ENCODE measurements at regions not wholly inside any gene's neighbourhood (a gene's known extent, or its start where the extent isn't known, plus 50 kb on each side); places are given as distances from the start of the nearest gene placed in this dataset.

DNA sequence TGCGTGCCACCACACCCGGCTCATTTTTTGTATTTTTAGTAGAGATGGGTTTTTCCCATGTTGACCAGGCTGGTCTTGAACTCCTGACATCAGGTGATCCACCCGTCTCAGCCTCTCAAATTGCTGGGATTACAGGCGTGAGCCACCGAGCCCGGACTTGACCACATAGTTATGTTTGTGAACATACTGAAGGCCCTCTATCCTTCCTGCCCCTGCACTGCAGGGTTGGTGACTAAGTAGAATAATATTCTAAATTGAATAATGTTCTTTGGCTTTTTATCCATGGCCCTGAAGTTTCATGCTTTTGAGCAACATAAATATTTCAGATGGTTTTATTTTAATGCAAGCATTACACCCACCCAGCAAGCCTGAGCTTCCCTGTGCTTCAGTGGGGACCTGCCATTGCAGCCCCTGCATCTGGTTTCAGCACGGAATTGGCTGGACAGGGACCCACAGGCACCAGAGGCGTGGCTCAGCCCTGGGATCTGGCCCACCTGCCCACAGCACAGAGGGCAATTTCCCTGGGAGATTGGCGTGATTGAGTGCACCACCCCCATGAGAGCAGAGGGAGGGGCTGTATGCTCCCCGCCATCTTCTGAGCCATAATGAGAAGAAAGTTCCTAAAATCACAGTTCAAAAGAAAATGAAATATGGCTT, 460.5 kb downstream of the BRD1 start:
- no peak for DNase-seq (ENCODE audit: low spot score)

DNA sequence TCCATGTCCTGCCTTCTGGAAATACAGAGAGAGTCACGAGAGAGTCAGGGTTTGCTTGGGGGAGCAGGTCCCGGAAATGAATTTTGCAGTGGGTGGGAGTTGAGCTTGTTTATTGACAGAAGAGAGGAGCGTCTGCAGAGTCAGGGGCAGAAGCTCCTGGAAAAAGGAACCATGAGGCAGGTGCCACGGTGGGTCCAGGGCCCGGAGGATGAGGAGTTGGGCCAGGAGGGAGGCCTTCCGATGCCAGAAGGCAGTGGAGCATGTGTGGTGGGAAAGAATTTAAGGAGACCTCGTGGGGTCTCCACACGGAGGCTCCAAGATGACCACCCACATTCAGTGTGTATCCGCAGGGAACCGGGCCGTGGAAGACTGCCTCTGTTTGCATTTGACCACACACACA, 461.2 kb downstream of the BRD1 start:
- DNase-seq (ENCODE audit: low spot score), result no peak

DNA sequence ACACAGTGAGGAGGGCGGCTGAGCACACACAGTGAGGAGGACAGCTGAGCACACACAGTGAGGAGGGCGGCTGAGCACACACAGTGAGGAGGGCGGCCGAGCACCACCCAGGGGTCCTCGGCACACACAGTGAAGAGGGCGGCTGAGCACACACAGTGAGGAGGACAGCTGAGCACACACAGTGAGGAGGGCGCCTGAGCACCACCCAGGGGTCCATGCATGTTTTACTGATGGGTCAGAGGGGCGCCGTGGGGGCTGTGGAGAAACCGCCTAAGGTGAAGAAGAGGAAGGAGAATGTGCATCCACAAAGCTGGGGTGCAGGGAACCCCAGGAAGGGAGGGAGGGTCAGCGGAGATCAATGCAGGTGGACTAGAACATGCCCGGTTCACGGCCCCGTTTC, 461.8 kb downstream of the BRD1 start:
- no peak for DNase-seq (ENCODE audit: low spot score)

DNA sequence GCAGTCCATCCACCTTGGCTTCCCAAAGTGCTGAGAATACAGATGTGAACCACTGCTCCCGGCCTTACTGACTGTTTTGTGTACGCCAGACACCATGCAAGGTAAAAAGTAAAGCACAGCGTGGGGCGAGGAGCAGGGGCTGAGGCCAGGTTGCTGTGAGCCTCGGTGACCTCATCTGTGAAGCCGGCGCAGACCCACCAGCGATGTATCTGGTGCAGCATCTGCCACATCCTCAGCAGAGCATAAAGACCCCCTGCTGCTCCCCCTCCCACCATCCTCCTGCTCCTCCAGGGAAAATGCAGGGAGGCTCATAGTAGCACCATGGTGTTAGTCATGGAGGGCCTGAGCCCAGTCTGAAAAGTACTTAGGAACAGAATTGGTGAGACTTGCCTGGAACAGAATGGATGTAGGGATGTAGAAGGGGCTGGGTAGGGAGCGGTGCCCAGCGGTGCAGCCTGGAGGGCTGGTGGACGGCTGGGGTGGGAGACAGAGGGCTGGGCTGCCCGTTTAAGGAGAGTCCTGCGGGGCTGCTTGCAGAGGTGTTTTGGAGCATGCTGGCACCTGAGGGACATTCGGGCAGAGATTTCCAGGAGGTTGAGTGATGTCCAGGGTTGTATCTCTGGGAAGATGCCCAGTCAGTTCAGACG, 462.4 kb downstream of the BRD1 start:
- no peak for DNase-seq (ENCODE audit: low spot score)

DNA sequence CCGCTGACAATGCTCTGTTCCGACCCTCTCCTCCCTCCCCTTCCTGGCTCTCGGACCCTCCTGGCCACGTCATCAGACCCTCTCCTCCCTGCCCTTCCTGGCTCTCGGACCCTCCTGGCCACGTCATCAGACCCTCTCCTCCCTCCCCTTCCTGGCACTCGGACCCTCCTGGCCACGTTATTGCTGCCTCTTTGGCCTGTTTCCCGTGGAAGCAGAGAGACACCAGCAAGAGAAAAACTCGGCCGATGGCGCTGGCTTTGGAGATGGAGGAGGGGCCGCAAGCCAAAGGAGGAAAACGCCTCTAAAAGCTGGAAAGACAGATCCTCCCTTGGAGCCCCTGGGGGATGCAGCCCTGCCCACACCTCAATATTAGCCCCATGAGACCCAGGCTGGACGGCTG, 463.3 kb downstream of the BRD1 start:
- no peak for DNase-seq (ENCODE audit: low spot score)

DNA sequence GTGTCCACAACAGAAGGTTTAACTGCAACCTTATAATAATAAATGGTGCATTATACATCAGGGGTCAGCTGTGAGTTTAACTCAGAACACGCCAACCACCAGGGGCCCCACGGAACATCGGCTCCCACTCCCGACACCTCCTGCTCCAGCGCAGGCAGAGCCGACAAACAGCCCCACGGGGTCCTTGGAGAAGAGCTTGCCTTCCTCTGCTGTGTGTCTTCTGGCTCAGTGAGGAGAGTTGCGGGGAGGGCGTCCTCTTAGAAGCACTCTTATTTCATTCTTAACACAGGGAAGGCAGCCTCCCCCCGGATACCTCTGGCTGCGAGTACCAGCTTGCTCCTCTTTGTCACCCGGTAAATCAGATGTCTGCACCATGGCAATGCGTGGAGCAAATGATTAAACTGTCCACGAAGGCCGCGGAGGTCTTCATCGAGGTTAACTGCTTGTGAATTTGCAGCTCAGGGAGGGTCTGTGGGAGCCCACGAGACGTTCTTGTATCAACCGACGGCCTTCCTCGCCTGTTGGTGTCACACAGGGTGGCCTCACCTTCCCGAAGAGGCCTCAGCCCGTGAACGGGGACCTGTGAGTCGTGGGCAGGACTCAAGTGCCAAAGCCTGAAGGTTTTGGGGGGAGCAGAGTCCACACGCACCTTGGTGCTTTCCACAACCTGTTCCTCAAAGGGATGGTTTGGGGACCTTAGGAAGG, 464.0 kb downstream of the BRD1 start:
- no peak for DNase-seq (ENCODE audit: low spot score)

DNA sequence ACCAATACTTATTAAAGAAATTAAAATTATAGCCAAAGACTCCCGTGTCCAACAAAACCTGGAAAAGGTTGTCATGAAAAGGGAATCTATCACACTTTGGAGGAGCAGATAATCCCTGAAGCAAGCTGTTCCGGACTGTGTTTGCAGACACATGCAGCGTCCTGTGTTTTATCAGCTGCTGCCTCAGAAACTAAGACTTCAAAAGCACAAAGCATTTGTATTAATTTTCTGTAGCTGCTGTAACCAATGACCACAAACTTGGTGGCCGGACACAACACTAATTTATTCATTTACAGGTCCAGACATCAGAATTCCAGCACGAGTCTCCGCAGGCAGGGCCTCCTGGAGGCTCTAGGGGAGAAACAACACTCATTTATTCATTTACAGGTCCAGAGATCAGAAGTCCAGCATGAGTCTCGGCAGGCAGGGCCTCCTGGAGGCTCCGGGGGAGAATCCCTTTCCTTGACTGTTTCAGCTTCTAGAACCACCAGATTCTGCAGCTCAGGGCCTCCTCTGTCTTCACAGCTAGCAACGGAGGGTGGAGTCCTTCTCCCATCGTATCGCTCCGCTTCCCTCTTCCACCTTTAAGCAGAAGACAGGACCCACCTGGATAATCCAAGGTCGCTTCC, 465.3 kb downstream of the BRD1 start:
- no peak for DNase-seq (ENCODE audit: low spot score)

DNA sequence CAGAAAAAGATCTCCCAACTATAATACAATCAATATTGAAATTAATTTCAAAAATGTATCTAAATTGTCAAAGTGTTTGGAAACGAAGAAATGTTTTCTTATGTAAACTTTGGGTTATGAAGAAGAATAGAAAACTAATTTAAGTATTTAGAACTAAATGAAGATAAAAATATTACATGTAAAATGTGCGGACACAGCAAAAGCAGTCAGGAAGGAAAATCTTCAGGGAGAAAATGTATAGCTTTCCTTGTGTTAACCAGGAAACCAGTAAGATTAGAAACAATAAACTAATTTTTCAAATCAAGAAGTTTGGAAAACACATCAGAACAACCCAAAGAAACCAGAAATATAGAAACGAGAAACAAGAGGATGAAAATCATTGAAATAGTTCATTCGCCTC, 466.5 kb downstream of the BRD1 start:
- no peak for DNase-seq (ENCODE audit: low spot score)

GRCh38 chr22:49360746-49361145, 466.9 kb downstream of the BRD1 start:
- no peak for DNase-seq (ENCODE audit: low spot score)

DNA sequence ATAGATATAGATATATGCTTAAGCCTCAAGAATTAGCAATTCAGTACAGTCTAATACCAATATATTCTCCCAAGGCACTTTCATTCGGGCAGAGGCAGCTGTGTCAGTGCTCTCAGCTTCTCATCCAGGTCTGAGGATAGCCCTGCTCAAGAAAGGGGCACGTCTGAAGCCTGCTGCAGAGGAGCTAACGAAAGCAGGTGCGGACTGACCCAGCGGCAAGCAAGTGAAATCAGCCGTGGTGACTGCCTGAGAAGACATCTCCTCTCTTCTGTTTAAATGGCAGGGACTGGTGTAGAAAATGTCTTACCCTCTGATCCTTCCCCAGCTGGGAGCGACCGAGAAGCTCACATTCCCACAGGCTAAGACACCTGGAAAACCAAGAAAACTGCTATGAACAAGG, 468.6 kb downstream of the BRD1 start:
- no peak for DNase-seq (ENCODE audit: low spot score)

DNA sequence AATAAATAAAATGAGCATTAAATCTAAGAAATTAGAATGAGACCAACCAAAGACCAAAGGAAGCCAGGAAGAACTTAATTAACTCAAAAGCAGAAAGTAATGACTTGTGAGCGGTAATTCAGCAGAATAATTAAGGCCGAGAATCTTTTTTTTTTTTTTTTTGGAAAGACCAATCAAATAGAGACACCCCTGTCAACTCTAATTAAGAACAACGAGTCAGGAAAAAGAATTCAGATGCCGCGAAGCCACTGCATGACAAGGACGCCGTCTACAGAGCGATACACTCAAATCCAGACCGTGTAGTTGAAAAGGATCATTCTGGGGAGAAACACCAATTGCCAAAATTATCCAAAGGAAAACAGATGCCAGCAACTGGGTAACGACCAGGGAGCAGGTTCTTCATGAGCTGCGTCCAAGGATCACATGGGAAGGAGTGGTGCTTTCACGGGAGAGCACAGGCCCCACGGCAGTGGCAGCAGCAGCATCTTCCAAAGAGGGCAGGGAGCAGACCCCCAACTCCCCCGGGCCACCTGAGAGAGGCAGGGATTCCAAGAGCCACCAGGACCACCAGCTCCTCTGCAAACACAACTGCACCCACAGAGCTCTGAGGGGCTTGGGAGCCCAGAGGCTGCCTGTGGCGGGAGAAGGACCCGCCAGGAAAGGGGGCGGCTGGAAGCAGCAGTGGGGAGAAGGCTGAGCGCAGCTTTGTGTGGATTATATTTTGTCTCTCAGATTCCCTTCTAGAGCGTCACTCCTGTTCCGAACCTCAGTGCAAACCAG, 469.8 kb downstream of the BRD1 start:
- DNase-seq (ENCODE audit: low spot score), result no peak

GRCh38 chr22:49356428-49356827, 471.2 kb downstream of the BRD1 start:
- no peak for DNase-seq (ENCODE audit: low spot score)

- no peak for DNase-seq (ENCODE audit: low spot score)
These were observed 472.3 kb downstream of the BRD1 start for GRCh38 chr22:49355211-49355920.

DNA sequence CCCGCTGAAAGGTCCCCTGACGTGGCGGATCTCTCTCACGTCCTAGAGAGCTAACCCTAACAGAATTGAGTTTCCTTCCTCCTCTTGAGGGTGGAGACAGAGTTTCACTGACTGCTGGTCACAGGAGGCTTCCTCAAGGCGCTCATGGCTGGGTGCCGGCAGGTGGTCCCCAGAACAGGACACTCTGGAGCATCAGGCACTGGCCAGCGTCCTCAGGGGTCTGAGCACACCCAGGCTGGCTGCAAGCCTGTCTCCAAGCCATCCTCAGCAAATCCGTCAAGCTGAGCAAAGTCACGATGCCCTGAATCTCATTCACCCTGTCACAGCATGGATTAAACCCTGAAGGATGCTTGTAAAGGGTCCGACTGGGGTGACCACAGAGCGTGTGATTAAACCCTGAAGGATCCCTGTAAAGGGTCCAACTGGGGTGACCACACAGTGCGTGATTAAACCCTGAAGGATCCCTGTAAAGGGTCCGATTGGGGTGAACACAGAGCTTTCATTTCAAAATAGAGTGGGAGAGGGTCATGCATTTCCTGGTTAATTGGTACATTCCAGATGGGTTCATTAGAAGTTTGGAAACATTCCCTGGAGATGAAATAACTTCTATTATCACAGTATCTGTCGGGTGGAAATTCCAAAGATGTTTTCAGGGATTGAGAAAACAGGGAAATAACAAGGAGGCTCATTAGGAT, 473.0 kb downstream of the BRD1 start:
- no peak for DNase-seq (ENCODE audit: low spot score)

- DNase-seq (ENCODE audit: low spot score), result no peak
These were observed 474.4 kb downstream of the BRD1 start for GRCh38 chr22:49353235-49353634.

- no peak for DNase-seq (ENCODE audit: low spot score)
These were observed 475.1 kb downstream of the BRD1 start for GRCh38 chr22:49352361-49353169.

- DNase-seq (ENCODE audit: low spot score), result no peak
These were observed 475.9 kb downstream of the BRD1 start for GRCh38 chr22:49351761-49352227.

DNA sequence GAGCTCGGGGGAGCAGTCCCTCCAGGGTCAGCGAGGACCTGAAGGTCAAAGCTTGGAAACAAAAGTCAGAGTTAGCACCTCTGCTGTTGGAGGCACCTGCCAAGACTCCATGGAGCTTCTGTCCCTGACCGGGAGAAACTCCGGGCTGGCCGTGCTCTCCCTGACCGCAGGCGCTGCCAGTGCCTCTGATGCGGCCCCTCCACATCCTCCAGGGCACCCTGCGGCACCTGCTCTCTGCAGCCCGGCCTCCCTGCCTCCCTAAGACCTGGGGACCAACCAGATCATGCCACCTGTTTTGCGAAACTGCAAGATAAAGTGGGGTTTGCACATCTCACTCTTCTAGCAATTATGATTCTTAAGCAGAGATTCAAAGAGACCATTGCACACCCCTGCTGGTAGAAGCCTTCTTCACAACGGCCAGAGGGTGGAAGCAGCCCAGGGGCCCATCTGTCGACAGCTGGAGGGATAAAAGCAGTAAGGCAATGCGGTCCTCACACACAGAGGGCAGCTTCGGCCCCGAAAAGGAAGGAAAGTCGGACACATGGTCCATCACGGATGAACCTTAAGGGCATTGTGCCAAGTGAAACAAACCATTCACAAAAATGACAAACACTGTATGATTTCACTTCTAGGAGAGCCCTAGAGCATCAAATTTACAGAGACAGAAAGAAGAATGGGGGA, 477.1 kb downstream of the BRD1 start:
- no peak for DNase-seq (ENCODE audit: low spot score)

DNA sequence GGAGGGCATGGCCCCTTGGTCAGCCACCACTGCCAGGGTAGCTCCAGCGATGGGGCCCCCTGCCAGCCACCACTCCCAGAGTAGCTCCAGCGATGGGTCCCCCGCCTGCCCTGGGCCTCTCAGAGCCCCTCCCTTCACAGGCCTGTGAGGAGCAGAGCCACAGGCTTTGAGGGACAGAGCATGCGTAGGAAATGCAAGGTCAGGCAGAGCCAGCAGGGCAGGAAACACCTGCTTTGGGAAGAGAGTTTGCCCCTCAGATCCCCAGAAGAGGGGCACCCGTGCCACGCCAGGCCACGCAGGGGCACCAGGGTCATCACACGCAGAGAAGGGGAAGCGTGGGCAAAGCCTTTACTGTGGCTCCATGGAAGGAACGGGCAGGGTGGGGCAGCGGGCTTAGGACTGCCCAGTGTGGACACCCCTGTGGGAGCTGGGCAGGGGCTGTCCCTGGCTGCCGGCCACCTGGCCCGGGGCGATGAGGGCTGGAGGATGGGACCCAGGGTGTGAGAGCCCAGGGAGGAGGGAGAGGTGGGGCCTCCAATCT, 477.8 kb downstream of the BRD1 start:
- DNase-seq (ENCODE audit: low spot score), result no peak

Measured in AG08395 (cell line).